ENCODE measurements at regions not wholly inside any gene's neighbourhood (a gene's known extent, or its start where the extent isn't known, plus 50 kb on each side); places are given as distances from the start of the nearest gene placed in this dataset.

GRCh38 chr6:43878823-43879495 lies 108.9 kb downstream of the VEGFA start:
- no peak for TF ChIP-seq REST (IDR thresholded peaks at IDR 0.05; ENCODE audit: insufficient read depth in 1 of 2, low read depth in 2 of 2, low read length in 1 of 2)
- TF ChIP-seq, protein P1, sequence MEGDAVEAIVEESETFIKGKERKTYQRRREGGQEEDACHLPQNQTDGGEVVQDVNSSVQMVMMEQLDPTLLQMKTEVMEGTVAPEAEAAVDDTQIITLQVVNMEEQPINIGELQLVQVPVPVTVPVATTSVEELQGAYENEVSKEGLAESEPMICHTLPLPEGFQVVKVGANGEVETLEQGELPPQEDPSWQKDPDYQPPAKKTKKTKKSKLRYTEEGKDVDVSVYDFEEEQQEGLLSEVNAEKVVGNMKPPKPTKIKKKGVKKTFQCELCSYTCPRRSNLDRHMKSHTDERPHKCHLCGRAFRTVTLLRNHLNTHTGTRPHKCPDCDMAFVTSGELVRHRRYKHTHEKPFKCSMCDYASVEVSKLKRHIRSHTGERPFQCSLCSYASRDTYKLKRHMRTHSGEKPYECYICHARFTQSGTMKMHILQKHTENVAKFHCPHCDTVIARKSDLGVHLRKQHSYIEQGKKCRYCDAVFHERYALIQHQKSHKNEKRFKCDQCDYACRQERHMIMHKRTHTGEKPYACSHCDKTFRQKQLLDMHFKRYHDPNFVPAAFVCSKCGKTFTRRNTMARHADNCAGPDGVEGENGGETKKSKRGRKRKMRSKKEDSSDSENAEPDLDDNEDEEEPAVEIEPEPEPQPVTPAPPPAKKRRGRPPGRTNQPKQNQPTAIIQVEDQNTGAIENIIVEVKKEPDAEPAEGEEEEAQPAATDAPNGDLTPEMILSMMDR (IDR thresholded peaks at IDR 0.05): no peak
- no peak for TF ChIP-seq POLR2AphosphoS5 (IDR thresholded peaks at IDR 0.05; ENCODE audit: low read depth, low read length)
- TF ChIP-seq TCF7L2 (IDR thresholded peaks at IDR 0.05; ENCODE audit: low read depth, low read length): no peak
- no peak for TF ChIP-seq SIN3A (IDR thresholded peaks at IDR 0.05; ENCODE audit: borderline replicate concordance, insufficient read depth, low read depth, low read length)

All from Panc1 (cell line).